Muscle of back (tissue), 3 donors: ENCODE measurements at regions not wholly inside any gene's neighbourhood (a gene's known extent, or its start where the extent isn't known, plus 50 kb on each side); places are given as distances from the start of the nearest gene placed in this dataset.
A peak's percentile ranks its signal among the peaks of the same experiment; 100 is the strongest.
"Not testable (repeated sequence)": the region's sequence is repeated elsewhere in the genome, so short reads cannot be mapped to it uniquely, and the experiment has no call there.

Experiments
- DNase-seq, 3 donors: peaks; one replicate each; pipeline versions ENCODE4 v3.0.0 to v3.0.0-alpha.2; 2013

DNA sequence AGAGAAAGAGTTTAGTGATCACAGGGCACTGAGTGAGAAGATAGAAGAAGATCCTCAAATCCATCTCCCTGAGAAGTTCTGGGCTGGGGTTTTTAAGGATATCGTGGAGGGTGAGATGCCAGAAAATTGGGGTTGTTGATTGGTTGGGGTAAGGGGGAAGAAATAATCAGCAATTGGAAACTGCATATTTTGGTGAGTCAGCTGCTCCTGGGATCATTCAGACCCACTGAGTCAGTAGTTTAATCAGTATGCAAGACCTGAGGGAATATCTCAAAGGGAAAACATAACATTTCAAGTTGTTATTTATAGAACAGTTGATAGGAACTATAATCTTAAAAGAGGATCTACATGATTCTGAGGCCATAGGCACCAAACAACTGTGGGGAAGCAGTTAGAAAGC lies 183.4 kb downstream of the FCRL5 start:
- not testable (repeated sequence) for DNase-seq

DNA sequence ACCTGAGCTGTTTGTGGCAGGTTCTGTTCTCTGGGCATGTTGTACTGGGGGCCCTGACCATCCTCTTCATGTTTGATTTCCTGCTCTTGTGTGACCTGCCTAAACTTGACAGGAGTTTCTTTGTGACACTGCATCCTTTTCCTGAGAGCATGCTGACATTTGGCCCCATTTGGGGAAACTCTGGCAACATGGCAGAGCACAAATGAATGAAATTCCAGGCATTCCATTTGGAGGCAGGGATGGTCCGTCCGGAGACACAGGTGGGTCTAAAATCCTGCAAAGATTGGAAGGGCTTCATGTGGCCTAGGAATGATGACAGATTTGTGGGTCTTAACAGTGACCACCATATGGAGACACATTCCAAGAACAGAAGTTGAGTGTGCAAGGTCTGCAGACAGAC lies 184.0 kb downstream of the FCRL5 start:
- no peak for DNase-seq

- DNase-seq: no peak
These were observed 184.4 kb downstream of the FCRL5 start for GRCh38 chr1:157367870-157368269.

DNA sequence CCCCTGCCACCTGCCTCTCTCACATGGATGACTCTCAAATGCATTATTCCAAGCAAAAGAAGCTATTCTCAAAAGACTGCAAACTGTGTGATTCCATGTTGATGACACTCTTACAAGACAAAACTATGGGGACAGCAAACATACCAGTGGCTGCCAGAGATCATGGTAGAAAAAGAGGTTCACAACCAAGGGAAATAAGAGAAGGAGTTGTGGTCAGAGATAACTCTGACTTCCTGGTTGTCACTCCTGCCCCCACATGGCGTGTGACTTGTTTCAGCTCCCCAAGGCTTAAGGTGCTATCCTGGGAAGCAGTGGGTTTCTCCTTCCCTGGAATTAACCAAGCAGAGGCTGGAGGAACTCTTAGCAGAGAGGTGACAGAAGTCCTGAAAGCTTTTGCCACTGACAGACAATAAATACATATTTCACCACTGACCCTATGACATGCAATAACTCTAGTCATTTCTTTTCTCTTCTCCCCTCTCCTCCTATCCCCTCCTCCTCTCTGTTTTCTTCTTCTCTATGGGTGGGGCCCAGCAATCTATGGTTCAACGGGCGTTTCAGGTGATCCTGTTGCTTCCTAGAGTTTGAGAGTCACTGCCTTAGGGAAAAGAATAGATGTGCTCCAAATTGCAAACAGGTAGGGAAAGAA lies 185.1 kb downstream of the FCRL5 start:
- no peak for DNase-seq

DNA sequence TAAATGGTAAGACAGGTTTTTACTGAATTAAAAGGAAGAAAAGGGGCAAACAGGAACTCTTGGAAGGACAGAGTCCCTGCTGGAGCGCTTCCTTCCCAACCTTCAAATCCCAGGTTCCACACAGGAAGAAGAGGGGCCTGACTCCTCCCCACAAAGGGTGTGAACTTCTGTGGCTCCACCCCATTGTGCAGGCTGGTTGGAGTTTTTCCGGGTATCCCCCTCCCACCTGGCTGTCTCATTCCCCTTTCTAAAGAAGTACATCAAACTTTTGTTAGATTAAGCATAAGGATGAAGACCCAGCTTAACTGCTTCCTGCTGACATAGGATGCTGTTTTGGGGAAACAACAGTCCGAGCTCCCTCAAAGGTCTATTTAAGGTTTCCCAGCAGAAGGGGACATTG lies 187.7 kb downstream of the FCRL5 start:
- DNase-seq: no peak

- peak in 2 of 3 donors; percentile 6 to 21 for DNase-seq
These were observed 188.6 kb downstream of the FCRL5 start for GRCh38 chr1:157363660-157364140.

- no peak for DNase-seq
These were observed 192.3 kb downstream of the FCRL5 start for GRCh38 chr1:157360023-157360390.

- DNase-seq: no peak
These were observed 192.8 kb downstream of the FCRL5 start for GRCh38 chr1:157359314-157360022.

GRCh38 chr1:157357111-157357510 lies 195.2 kb downstream of the FCRL5 start:
- DNase-seq: no peak

DNA sequence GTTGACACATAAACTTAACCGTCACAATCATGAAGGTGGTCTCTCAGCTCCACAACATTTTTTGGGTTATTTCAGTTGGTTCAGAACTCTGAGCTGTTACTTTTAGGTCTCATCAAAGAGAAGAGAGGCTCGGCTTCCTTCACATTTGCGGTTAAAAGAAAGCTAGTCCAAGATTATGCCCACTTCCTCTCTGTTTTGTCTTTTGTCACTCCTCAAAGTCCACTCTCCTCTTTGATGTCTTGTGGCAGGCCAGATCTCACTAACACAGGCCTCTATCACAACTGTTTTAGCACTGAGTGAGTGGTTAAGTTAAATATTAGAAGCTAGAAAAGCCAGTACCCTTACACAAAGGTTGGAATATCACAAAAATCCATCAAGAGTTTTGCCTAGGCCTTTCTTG lies 195.7 kb downstream of the FCRL5 start:
- no peak for DNase-seq

GRCh38 chr1:157353546-157353945 lies 198.8 kb downstream of the FCRL5 start:
- DNase-seq: no peak

DNA sequence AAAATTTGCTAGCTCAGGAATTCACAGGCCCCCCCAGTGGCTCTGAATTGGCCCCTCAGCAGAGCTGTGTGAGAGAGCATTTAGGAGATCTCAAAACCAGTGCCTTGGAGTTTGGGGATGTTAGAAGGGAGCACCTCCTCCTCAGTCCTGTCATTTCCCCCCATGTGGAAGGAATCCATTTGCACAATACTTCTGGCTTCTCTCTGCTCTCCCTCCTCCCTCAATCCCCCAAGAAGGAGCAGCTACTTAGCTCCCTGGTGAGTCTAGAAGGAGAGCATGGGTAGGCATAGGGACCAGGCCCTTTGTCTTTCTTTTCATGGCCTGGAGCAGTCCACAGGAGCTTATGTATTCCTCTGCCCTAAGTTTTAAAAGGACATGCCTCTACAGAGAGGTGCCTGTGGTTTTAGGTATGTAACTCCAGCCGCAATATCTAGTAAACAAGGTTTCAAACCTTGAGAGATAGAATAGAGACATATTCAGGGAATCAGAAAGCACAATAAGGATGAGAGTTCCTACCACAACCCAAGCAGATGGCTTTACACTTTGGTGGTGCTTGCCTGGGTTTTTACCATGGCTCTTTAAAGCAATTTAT lies 199.4 kb downstream of the FCRL5 start:
- no peak for DNase-seq

DNA sequence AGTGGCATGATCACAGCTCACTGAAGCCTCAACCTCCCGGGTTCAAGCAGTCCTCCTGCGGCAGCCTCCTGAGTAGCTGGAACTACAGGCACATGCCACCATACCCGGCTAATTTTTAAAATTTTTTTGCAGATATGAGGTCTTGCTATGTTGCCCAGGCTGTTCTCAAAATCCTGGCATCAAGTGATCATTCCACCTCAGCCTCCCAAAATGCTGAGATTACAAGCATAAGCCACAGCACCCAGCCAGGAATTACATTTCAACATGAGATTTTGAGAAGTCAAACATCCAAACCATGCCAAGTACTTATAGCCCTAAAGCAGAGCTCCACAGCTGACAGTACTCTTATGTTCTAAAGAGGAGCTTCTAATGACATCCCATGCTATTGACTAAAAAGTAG lies 200.1 kb downstream of the FCRL5 start:
- no peak for DNase-seq

GRCh38 chr1:157351800-157352199 lies 200.5 kb downstream of the FCRL5 start:
- DNase-seq: not testable (repeated sequence)

- DNase-seq: no peak
These were observed 203.5 kb downstream of the FCRL5 start for GRCh38 chr1:157348538-157349480.

DNA sequence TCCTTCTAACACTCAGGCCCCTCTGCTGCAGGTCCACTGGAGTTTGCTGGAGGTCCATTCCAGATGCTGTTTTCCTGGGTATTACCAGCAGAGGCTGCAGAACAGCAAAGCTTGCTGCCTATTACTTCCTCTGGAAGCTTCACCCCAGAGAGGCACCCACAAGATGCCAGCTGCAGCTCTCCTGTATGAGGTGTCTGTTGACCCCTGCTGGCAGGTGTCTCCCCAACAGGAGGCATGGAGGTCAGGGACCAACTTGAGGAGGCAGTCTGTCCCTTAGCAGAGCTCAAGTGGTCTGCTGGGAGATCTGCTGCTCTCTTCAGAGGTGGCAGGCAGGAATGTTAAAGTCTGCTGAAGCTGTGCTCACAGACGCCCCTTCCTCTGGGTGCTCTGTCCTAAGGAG lies 204.8 kb downstream of the FCRL5 start:
- DNase-seq: no peak

GRCh38 chr1:157337785-157338184 lies 199.6 kb upstream of the ETV3 start:
- DNase-seq: not testable (repeated sequence)

- no peak for DNase-seq
These were observed 196.9 kb upstream of the ETV3 start for GRCh38 chr1:157335056-157335455.

DNA sequence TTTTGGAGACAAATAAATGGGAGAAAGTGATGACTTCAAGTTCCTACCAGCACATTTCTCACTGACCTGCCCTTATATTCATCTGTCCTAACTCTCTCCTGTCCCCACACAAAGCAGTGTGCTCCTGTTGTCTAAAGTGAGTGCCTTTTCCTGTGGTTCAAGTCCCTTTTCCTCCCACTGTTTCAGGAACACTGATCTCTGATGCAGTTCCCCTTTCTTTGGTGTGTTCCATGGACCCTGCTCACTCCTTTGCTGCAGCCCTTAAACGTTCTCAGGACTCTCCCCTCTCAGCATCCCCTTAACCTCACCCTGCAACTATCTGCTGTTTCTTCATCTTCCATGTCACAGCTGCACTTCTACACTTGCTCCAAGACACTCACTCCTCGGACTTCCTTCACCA lies 195.8 kb upstream of the ETV3 start:
- no peak for DNase-seq

DNA sequence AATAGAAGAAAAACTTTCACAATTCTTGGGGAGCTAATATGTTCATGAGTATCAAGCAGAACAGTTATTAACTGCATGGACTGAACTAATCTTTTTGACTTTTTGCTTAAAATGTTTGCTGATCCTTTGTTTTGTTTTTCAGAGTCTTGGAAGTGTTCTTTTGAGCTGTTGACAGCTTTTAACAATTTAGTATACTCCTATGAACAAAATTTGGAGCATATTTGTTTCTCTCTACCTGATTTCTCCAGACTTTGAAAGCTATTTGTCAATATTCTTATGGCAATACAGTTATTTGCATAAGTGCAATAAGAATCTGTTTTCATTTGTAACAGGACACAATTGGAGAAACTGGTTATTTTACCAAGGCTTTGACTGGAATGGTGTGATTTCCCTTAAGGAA lies 192.0 kb upstream of the ETV3 start:
- not testable (repeated sequence) for DNase-seq

GRCh38 chr1:157328120-157328519 lies 189.9 kb upstream of the ETV3 start:
- not testable (repeated sequence) for DNase-seq
